Testis (tissue), 2 donors: ENCODE measurements at regions not wholly inside any gene's neighbourhood (a gene's known extent, or its start where the extent isn't known, plus 50 kb on each side); places are given as distances from the start of the nearest gene placed in this dataset.

Experiments
- POLR2A ChIP-seq: fragments of 450-650 bp; IDR thresholded peaks from one replicate; pipeline ENCODE4 v1.6.1; 2017; ENCODE audit warnings: antibody characterized with exemption, mild to moderate bottlenecking, moderate library complexity
- TF ChIP-seq, protein P1 (sequence below), 3 experiments: fragments of 450-650 bp in 2 of 3; fragments of 200-600 bp in 1 of 3; sonication (generic) in 1 of 3; IDR thresholded peaks; one replicate each; pipeline ENCODE4 v1.5.1; 2016 to 2019; ENCODE audit warnings: antibody characterized with exemption in 3 of 3, mild to moderate bottlenecking in 2 of 3, moderate library complexity in 1 of 3

DNA sequence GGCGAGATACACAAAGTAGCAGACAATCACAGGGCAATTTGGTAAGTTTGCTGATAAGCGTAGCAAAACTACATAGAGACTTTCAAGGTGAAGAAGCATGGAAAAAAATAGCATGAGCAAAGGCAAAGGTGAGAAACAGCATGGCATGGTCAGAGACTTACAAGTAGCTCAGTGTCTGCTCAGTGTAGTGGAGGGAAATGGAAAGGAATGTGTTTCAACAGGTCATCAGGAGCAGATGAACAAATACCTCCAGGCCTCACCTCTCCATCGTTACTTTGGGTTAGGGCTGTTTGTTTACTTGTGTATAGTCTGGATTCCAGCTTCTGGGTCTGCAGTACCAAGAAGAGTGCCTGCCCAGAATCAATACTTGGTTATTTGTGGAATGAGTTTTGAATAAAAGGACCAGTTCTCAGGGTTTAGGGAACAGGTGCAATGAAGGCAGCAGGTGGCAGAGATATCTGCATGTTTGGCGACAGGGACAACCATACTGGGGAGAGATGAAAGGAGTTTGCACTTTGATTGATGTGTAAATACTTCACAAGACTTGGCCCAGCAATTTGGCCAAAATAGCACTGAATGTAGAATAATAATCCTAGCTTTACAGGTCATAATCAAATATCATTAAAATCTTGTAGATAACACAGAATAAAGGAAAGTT is 97.0 kb upstream of the FGGY start:
- TF ChIP-seq POLR2A: no peak
- TF ChIP-seq, protein P1, sequence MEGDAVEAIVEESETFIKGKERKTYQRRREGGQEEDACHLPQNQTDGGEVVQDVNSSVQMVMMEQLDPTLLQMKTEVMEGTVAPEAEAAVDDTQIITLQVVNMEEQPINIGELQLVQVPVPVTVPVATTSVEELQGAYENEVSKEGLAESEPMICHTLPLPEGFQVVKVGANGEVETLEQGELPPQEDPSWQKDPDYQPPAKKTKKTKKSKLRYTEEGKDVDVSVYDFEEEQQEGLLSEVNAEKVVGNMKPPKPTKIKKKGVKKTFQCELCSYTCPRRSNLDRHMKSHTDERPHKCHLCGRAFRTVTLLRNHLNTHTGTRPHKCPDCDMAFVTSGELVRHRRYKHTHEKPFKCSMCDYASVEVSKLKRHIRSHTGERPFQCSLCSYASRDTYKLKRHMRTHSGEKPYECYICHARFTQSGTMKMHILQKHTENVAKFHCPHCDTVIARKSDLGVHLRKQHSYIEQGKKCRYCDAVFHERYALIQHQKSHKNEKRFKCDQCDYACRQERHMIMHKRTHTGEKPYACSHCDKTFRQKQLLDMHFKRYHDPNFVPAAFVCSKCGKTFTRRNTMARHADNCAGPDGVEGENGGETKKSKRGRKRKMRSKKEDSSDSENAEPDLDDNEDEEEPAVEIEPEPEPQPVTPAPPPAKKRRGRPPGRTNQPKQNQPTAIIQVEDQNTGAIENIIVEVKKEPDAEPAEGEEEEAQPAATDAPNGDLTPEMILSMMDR (IDR thresholded peaks at IDR 0.05): no peak
